ENCODE measurements at regions not wholly inside any gene's neighbourhood (a gene's known extent, or its start where the extent isn't known, plus 50 kb on each side); places are given as distances from the start of the nearest gene placed in this dataset.

GRCh38 chr14:54048311-54048710 is 91.7 kb upstream of the BMP4 start:
- H3K4me3 ChIP-seq (ENCODE audit: low read depth, low read length) = no peak overlapping the region
- H3K27ac ChIP-seq (ENCODE audit: low read depth, low read length) = no peak overlapping the region
- no peaks in the 10 kb centered on the region for H3K36me3 ChIP-seq (ENCODE audit: control insufficient read depth, insufficient read depth, low read length)
- no peaks in the 10 kb centered on the region for H3K4me1 ChIP-seq (ENCODE audit: control insufficient read depth, insufficient read depth, low read length)
- H3K9me3 ChIP-seq (ENCODE audit: control insufficient read depth, insufficient read depth, low read length) = no peaks in the 10 kb centered on the region
- no peak overlapping the region for H3K9ac ChIP-seq (ENCODE audit: low read depth, low read length)
- H3K27me3 ChIP-seq (ENCODE audit: control insufficient read depth, insufficient read depth, low read length) = no peaks in the 10 kb centered on the region

- no peaks in the 10 kb centered on the region for H3K9me3 ChIP-seq (ENCODE audit: control insufficient read depth, insufficient read depth, low read length)
Observed at GRCh38 chr14:54048736-54049135, 92.1 kb upstream of the BMP4 start.

GRCh38 chr14:54050759-54051158 is 94.1 kb upstream of the BMP4 start:
- no peak overlapping the region for H3K4me3 ChIP-seq (ENCODE audit: low read depth, low read length)
- no peak overlapping the region for H3K27ac ChIP-seq (ENCODE audit: low read depth, low read length)
- no peaks in the 10 kb centered on the region for H3K27me3 ChIP-seq (ENCODE audit: control insufficient read depth, insufficient read depth, low read length)
- H3K9me3 ChIP-seq (ENCODE audit: control insufficient read depth, insufficient read depth, low read length) = no peaks in the 10 kb centered on the region
- H3K9ac ChIP-seq (ENCODE audit: low read depth, low read length) = no peak overlapping the region
- H3K36me3 ChIP-seq (ENCODE audit: control insufficient read depth, insufficient read depth, low read length) = no peaks in the 10 kb centered on the region
- no peaks in the 10 kb centered on the region for H3K4me1 ChIP-seq (ENCODE audit: control insufficient read depth, insufficient read depth, low read length)

More at GRCh38 chr14:54048736-54049135, 92.1 kb upstream of the BMP4 start:
- Histone ChIP-seq H3K27ac (ENCODE audit: low read depth, low read length) (no peak overlapping the region), H3K9ac (ENCODE audit: low read depth, low read length) (no peak overlapping the region), H3K27me3 (ENCODE audit: control insufficient read depth, insufficient read depth, low read length) (no peaks in the 10 kb centered on the region), H3K4me1 (ENCODE audit: control insufficient read depth, insufficient read depth, low read length) (no peaks in the 10 kb centered on the region), H3K4me3 (ENCODE audit: low read depth, low read length) (no peak overlapping the region), H3K36me3 (ENCODE audit: control insufficient read depth, insufficient read depth, low read length) (no peaks in the 10 kb centered on the region)

GRCh38 chr14:54052696-54053385 is 96.2 kb upstream of the BMP4 start:
- Histone ChIP-seq H3K36me3 (ENCODE audit: control insufficient read depth, insufficient read depth, low read length) (no peaks in the 10 kb centered on the region), H3K4me3 (ENCODE audit: low read depth, low read length) (no peak overlapping the region), H3K9ac (ENCODE audit: low read depth, low read length) (no peak overlapping the region), H3K4me1 (ENCODE audit: control insufficient read depth, insufficient read depth, low read length) (no peaks in the 10 kb centered on the region), H3K9me3 (ENCODE audit: control insufficient read depth, insufficient read depth, low read length) (no peaks in the 10 kb centered on the region), H3K27me3 (ENCODE audit: control insufficient read depth, insufficient read depth, low read length) (no peaks in the 10 kb centered on the region), H3K27ac (ENCODE audit: low read depth, low read length) (no peak overlapping the region)

GRCh38 chr14:54053386-54053745 is 96.7 kb upstream of the BMP4 start:
- Histone ChIP-seq H3K27me3 (ENCODE audit: control insufficient read depth, insufficient read depth, low read length) (no peaks in the 10 kb centered on the region), H3K4me3 (ENCODE audit: low read depth, low read length) (no peak overlapping the region), H3K9me3 (ENCODE audit: control insufficient read depth, insufficient read depth, low read length) (no peaks in the 10 kb centered on the region), H3K36me3 (ENCODE audit: control insufficient read depth, insufficient read depth, low read length) (no peaks in the 10 kb centered on the region), H3K4me1 (ENCODE audit: control insufficient read depth, insufficient read depth, low read length) (no peaks in the 10 kb centered on the region), H3K9ac (ENCODE audit: low read depth, low read length) (no peak overlapping the region), H3K27ac (ENCODE audit: low read depth, low read length) (no peak overlapping the region)

GRCh38 chr14:54058505-54058904 is 101.9 kb upstream of the BMP4 start:
- Histone ChIP-seq H3K9me3 (ENCODE audit: control insufficient read depth, insufficient read depth, low read length) (no peaks in the 10 kb centered on the region), H3K9ac (ENCODE audit: low read depth, low read length) (no peak overlapping the region), H3K27ac (ENCODE audit: low read depth, low read length) (no peak overlapping the region), H3K4me3 (ENCODE audit: low read depth, low read length) (no peak overlapping the region), H3K27me3 (ENCODE audit: control insufficient read depth, insufficient read depth, low read length) (no peaks in the 10 kb centered on the region), H3K4me1 (ENCODE audit: control insufficient read depth, insufficient read depth, low read length) (no peaks in the 10 kb centered on the region), H3K36me3 (ENCODE audit: control insufficient read depth, insufficient read depth, low read length) (no peaks in the 10 kb centered on the region)

- no peak overlapping the region for H3K27ac ChIP-seq (ENCODE audit: low read depth, low read length)
- H3K4me1 ChIP-seq (ENCODE audit: control insufficient read depth, insufficient read depth, low read length) = peaks cover 17% of the 10 kb centered on the region; the same call in 1 of the 2 replicates
Observed at GRCh38 chr14:54083549-54084239, 127.1 kb upstream of the BMP4 start.

GRCh38 chr14:54085232-54085761 is 128.7 kb upstream of the BMP4 start:
- H3K9ac ChIP-seq (ENCODE audit: low read depth, low read length) = no peak overlapping the region
- H3K4me1 ChIP-seq (ENCODE audit: control insufficient read depth, insufficient read depth, low read length) = peaks cover 17% of the 10 kb centered on the region; the same call in 1 of the 2 replicates
- no peaks in the 10 kb centered on the region for H3K27me3 ChIP-seq (ENCODE audit: control insufficient read depth, insufficient read depth, low read length)
- H3K36me3 ChIP-seq (ENCODE audit: control insufficient read depth, insufficient read depth, low read length) = no peaks in the 10 kb centered on the region
- H3K27ac ChIP-seq (ENCODE audit: low read depth, low read length) = no peak overlapping the region
- no peaks in the 10 kb centered on the region for H3K9me3 ChIP-seq (ENCODE audit: control insufficient read depth, insufficient read depth, low read length)
- H3K4me3 ChIP-seq (ENCODE audit: low read depth, low read length) = no peak overlapping the region

More at GRCh38 chr14:54083549-54084239, 127.1 kb upstream of the BMP4 start:
- H3K4me3 ChIP-seq (ENCODE audit: low read depth, low read length) = no peak overlapping the region
- no peaks in the 10 kb centered on the region for H3K9me3 ChIP-seq (ENCODE audit: control insufficient read depth, insufficient read depth, low read length)
- H3K27me3 ChIP-seq (ENCODE audit: control insufficient read depth, insufficient read depth, low read length) = no peaks in the 10 kb centered on the region
- no peak overlapping the region for H3K9ac ChIP-seq (ENCODE audit: low read depth, low read length)
- no peaks in the 10 kb centered on the region for H3K36me3 ChIP-seq (ENCODE audit: control insufficient read depth, insufficient read depth, low read length)

- H3K27ac ChIP-seq (ENCODE audit: low read depth, low read length) = no peak overlapping the region
- no peak overlapping the region for H3K9ac ChIP-seq (ENCODE audit: low read depth, low read length)
- H3K36me3 ChIP-seq (ENCODE audit: control insufficient read depth, insufficient read depth, low read length) = no peaks in the 10 kb centered on the region
- no peaks in the 10 kb centered on the region for H3K27me3 ChIP-seq (ENCODE audit: control insufficient read depth, insufficient read depth, low read length)
- H3K4me1 ChIP-seq (ENCODE audit: control insufficient read depth, insufficient read depth, low read length) = peaks cover 17% of the 10 kb centered on the region; the same call in 1 of the 2 replicates
- no peaks in the 10 kb centered on the region for H3K9me3 ChIP-seq (ENCODE audit: control insufficient read depth, insufficient read depth, low read length)
- no peak overlapping the region for H3K4me3 ChIP-seq (ENCODE audit: low read depth, low read length)
Observed at GRCh38 chr14:54085841-54086240, 129.2 kb upstream of the BMP4 start.

GRCh38 chr14:54086767-54087166 is 130.1 kb upstream of the BMP4 start:
- Histone ChIP-seq H3K27me3 (ENCODE audit: control insufficient read depth, insufficient read depth, low read length) (no peaks in the 10 kb centered on the region), H3K27ac (ENCODE audit: low read depth, low read length) (no peak overlapping the region), H3K36me3 (ENCODE audit: control insufficient read depth, insufficient read depth, low read length) (no peaks in the 10 kb centered on the region)

GRCh38 chr14:54087376-54087775 is 130.8 kb upstream of the BMP4 start:
- Histone ChIP-seq H3K36me3 (ENCODE audit: control insufficient read depth, insufficient read depth, low read length) (no peaks in the 10 kb centered on the region), H3K4me1 (ENCODE audit: control insufficient read depth, insufficient read depth, low read length) (peaks cover 17% of the 10 kb centered on the region; the same call in 1 of the 2 replicates), H3K27ac (ENCODE audit: low read depth, low read length) (no peak overlapping the region), H3K9ac (ENCODE audit: low read depth, low read length) (no peak overlapping the region), H3K4me3 (ENCODE audit: low read depth, low read length) (no peak overlapping the region), H3K27me3 (ENCODE audit: control insufficient read depth, insufficient read depth, low read length) (no peaks in the 10 kb centered on the region), H3K9me3 (ENCODE audit: control insufficient read depth, insufficient read depth, low read length) (no peaks in the 10 kb centered on the region)

More at GRCh38 chr14:54086767-54087166, 130.1 kb upstream of the BMP4 start:
- no peak overlapping the region for H3K9ac ChIP-seq (ENCODE audit: low read depth, low read length)
- no peaks in the 10 kb centered on the region for H3K9me3 ChIP-seq (ENCODE audit: control insufficient read depth, insufficient read depth, low read length)
- H3K4me1 ChIP-seq (ENCODE audit: control insufficient read depth, insufficient read depth, low read length) = peaks cover 17% of the 10 kb centered on the region; the same call in 1 of the 2 replicates
- H3K4me3 ChIP-seq (ENCODE audit: low read depth, low read length) = no peak overlapping the region

Measured in HUES48 (cell line).